ENCODE measurements at regions not wholly inside any gene's neighbourhood (a gene's known extent, or its start where the extent isn't known, plus 50 kb on each side); places are given as distances from the start of the nearest gene placed in this dataset.

- TF ChIP-seq ZNF280B (CRISPR knock-in tag; IDR thresholded peaks at IDR 0.05; ENCODE audit: borderline replicate concordance): no peak
- TF ChIP-seq ATF5 (CRISPR knock-in tag; IDR thresholded peaks at IDR 0.05; ENCODE audit: low read depth): no peak
- no peak for TF ChIP-seq U2AF1 (optimal IDR thresholded peaks at IDR 0.05; ENCODE audit: low read depth, low read length)
- no peak for TF ChIP-seq HNRNPH1 (optimal IDR thresholded peaks at IDR 0.05; ENCODE audit: low read depth, low read length)
- TF ChIP-seq KMT2A (CRISPR knock-in tag; IDR thresholded peaks at IDR 0.05): no peak
- TF ChIP-seq ZNF292 (CRISPR knock-in tag; IDR thresholded peaks at IDR 0.05; ENCODE audit: borderline replicate concordance, low read depth): no peak
These were observed 198.1 kb upstream of the NRSN1 start (continued) for GRCh38 chr6:23927935-23928334.

- no peak for ATAC-seq
- WGBS (ENCODE audit: low lambda C conversion rate): 67% methylated on average over 3 of the region's 3 CpGs
- no peak overlapping the region for H3K9ac ChIP-seq (ENCODE audit: insufficient read depth, low read depth, low read length)
- in situ Hi-C loops (cut with HindIII; ENCODE audit: extremely low pct_ligation_motif_present, low pct_unique_long_range_greater_than_20kb) (no loop called here), intact Hi-C loops (cut with micrococcal nuclease; ENCODE audit: unreplicated experiment) (no loop called here)
- H3K27ac ChIP-seq (ENCODE audit: extremely low read length, insufficient read depth, low read length): no peak overlapping the region
- H3K79me2 ChIP-seq (ENCODE audit: insufficient read depth, low read length): no peaks in the 10 kb centered on the region
- ChIA-PET POLR2A (no interaction called here), CTCF (ENCODE audit: low intra/inter-chr PET ratio, low total read pairs) (no interaction called here)
- no peak for FAIRE-seq
- no TSS peak for BruUV-seq (replicated peaks)
- no peak for DNase-seq (ENCODE audit: low spot score)
- no peak overlapping the region for H3K4me3 ChIP-seq (replicated peaks in 1 of 3; ENCODE audit: insufficient read depth in 1 of 3, low read depth in 2 of 3, low read length in 3 of 3)
- no peak overlapping the region for H3K4me2 ChIP-seq (ENCODE audit: low read depth, low read length)
- H3K4me1 ChIP-seq (ENCODE audit: insufficient read depth, low read length): no peaks in the 10 kb centered on the region
- no peaks in the 10 kb centered on the region for H4K20me1 ChIP-seq (ENCODE audit: insufficient read depth, low read length)
- no peak overlapping the region for H2AFZ ChIP-seq (ENCODE audit: low read length)
- no peaks in the 10 kb centered on the region for H3K9me3 ChIP-seq (ENCODE audit: low read length)
- no peaks in the 10 kb centered on the region for H3K36me3 ChIP-seq (replicated peaks in 1 of 2; ENCODE audit: control insufficient read depth in 1 of 2, insufficient read depth in 2 of 2, low read length in 2 of 2)
- H3K27me3 ChIP-seq (ENCODE audit: control insufficient read depth in 1 of 2, insufficient read depth in 2 of 2, low read length in 2 of 2): no peaks in the 10 kb centered on the region
- no peak for TF ChIP-seq ATF3 (CRISPR knock-in tag; IDR thresholded peaks at IDR 0.05)
- no peak for TF ChIP-seq DMAP1 (CRISPR knock-in tag; IDR thresholded peaks at IDR 0.05)
- no peak for TF ChIP-seq ZNF343 (CRISPR knock-in tag; IDR thresholded peaks at IDR 0.05)
- TF ChIP-seq ZBTB14 (CRISPR knock-in tag; IDR thresholded peaks at IDR 0.05): no peak
- TF ChIP-seq ZNF432 (CRISPR knock-in tag; IDR thresholded peaks at IDR 0.05; ENCODE audit: borderline replicate concordance): no peak
- no peak for TF ChIP-seq ZMYM2 (CRISPR knock-in tag; IDR thresholded peaks at IDR 0.05)
- no peak for TF ChIP-seq TAF1 (CRISPR knock-in tag; IDR thresholded peaks at IDR 0.05)
- TF ChIP-seq RFX3 (CRISPR knock-in tag; IDR thresholded peaks at IDR 0.05): no peak
- no peak for TF ChIP-seq ZNF441 (CRISPR knock-in tag; IDR thresholded peaks at IDR 0.05; ENCODE audit: borderline replicate concordance)
- no peak for TF ChIP-seq TMF1 (CRISPR knock-in tag; IDR thresholded peaks at IDR 0.05; ENCODE audit: low read depth)
- no peak for TF ChIP-seq GMEB2 (CRISPR knock-in tag; IDR thresholded peaks at IDR 0.05; ENCODE audit: low read depth)
- no peak for TF ChIP-seq RXRB (CRISPR knock-in tag; IDR thresholded peaks at IDR 0.05; ENCODE audit: borderline replicate concordance)
- no peak for TF ChIP-seq ZNF543 (CRISPR knock-in tag; IDR thresholded peaks at IDR 0.05)
- no peak for TF ChIP-seq ZNF317 (CRISPR knock-in tag; IDR thresholded peaks at IDR 0.05)
- TF ChIP-seq MXD1 (CRISPR knock-in tag; IDR thresholded peaks at IDR 0.05): no peak
These were observed 196.8 kb upstream of the NRSN1 start for GRCh38 chr6:23929201-23929600.

Data from HepG2 (cell line).